Loucy (cell line): ENCODE measurements at regions not wholly inside any gene's neighbourhood (a gene's known extent, or its start where the extent isn't known, plus 50 kb on each side); places are given as distances from the start of the nearest gene placed in this dataset.

ENCODE experiments used
- H2AFZ ChIP-seq: fragments of 200-600 bp; sonication (generic); 2 replicates; pipeline ENCODE4 v1.6.0; 2016; ENCODE audit warnings: antibody characterized with exemption, mild to moderate bottlenecking, low read length, moderate library complexity
- H3F3A ChIP-seq: fragments of 200-600 bp; 2 replicates; pipeline ENCODE4 v1.6.0; 2016; ENCODE audit warnings: antibody characterized with exemption, low read depth, mild to moderate bottlenecking
- H3K27me3 ChIP-seq: fragments of 200-600 bp; sonication (generic); 2 replicates; pipeline ENCODE4 v1.6.1; 2014; ENCODE audit warnings: low read length, mild to moderate bottlenecking; ENCODE audit not compliant: insufficient read depth, poor library complexity, severe bottlenecking
- H3K36me3 ChIP-seq: fragments of 200-600 bp; sonication (generic); 2 replicates; pipeline ENCODE4 v1.6.1; 2016; ENCODE audit warnings: low read length; ENCODE audit not compliant: insufficient read depth
- H3K4me1 ChIP-seq: fragments of 200-600 bp; sonication (generic); 2 replicates; pipeline ENCODE4 v1.5.1; 2014; ENCODE audit warnings: low read length, mild to moderate bottlenecking; ENCODE audit not compliant: insufficient read depth, poor library complexity, severe bottlenecking
- H3K4me2 ChIP-seq: fragments of 200-600 bp; sonication (generic); 2 replicates; pipeline ENCODE4 v1.6.0; 2014; ENCODE audit warnings: antibody characterized with exemption, low read length, low read depth, mild to moderate bottlenecking; ENCODE audit not compliant: poor library complexity, severe bottlenecking
- H3K4me3 ChIP-seq: fragments of 200-600 bp; sonication (generic); 2 replicates; pipeline ENCODE4 v1.5.1; 2014; ENCODE audit warnings: low read length, mild to moderate bottlenecking, mixed read lengths; ENCODE audit not compliant: poor library complexity, severe bottlenecking
- H3K79me2 ChIP-seq: fragments of 200-600 bp; sonication (generic); 2 replicates; pipeline ENCODE4 v1.6.1; 2014; ENCODE audit warnings: low read length; ENCODE audit not compliant: insufficient read depth
- H3K9ac ChIP-seq: fragments of 200-600 bp; sonication (generic); 2 replicates; pipeline ENCODE4 v1.6.0; 2014; ENCODE audit warnings: mild to moderate bottlenecking, low read depth, low read length, moderate library complexity; ENCODE audit not compliant: poor library complexity, severe bottlenecking
- H3K9me2 ChIP-seq: fragments of 200-600 bp; sonication (generic); replicated peaks from 2 replicates; pipeline ENCODE4 v1.6.1; 2016; ENCODE audit warnings: low read depth, low read length, mixed read lengths
- H3K9me3 ChIP-seq: fragments of 200-600 bp; sonication (generic); 2 replicates; pipeline ENCODE4 v1.6.1; 2014; ENCODE audit warnings: mild to moderate bottlenecking, antibody characterized with exemption, low read length, low read depth; ENCODE audit not compliant: insufficient read depth
- H4K20me1 ChIP-seq: fragments of 200-600 bp; sonication (generic); 2 replicates; pipeline ENCODE4 v1.6.0; 2014; ENCODE audit warnings: antibody characterized with exemption, low read length, mild to moderate bottlenecking; ENCODE audit not compliant: insufficient read depth, poor library complexity, severe bottlenecking
- EZH2phosphoT487 ChIP-seq: fragments of 200-600 bp; IDR thresholded peaks from 2 replicates; pipeline ENCODE4 v1.6.1; 2018; ENCODE audit warnings: antibody characterized with exemption, mild to moderate bottlenecking, moderate library complexity, borderline replicate concordance
- TF ChIP-seq, protein P1 (sequence below): fragments of 200-600 bp; sonication (generic); conservative IDR thresholded peaks from 2 replicates; pipeline ENCODE4 v1.5.1; 2014; ENCODE audit warnings: mild to moderate bottlenecking, antibody characterized with exemption, low read length

- Histone ChIP-seq H3K27me3 (no peaks in the 10 kb centered on the region), H3F3A (no peaks in the 10 kb centered on the region), H3K9ac (no peak overlapping the region), H3K9me2 (no peaks in the 10 kb centered on the region), H3K4me2 (no peak overlapping the region), H3K4me3 (no peak overlapping the region), H2AFZ (no peak overlapping the region), H3K9me3 (no peaks in the 10 kb centered on the region), H3K79me2 (no peaks in the 10 kb centered on the region), H4K20me1 (no peaks in the 10 kb centered on the region), H3K4me1 (no peaks in the 10 kb centered on the region), H3K36me3 (no peaks in the 10 kb centered on the region)
- TF ChIP-seq, protein P1, sequence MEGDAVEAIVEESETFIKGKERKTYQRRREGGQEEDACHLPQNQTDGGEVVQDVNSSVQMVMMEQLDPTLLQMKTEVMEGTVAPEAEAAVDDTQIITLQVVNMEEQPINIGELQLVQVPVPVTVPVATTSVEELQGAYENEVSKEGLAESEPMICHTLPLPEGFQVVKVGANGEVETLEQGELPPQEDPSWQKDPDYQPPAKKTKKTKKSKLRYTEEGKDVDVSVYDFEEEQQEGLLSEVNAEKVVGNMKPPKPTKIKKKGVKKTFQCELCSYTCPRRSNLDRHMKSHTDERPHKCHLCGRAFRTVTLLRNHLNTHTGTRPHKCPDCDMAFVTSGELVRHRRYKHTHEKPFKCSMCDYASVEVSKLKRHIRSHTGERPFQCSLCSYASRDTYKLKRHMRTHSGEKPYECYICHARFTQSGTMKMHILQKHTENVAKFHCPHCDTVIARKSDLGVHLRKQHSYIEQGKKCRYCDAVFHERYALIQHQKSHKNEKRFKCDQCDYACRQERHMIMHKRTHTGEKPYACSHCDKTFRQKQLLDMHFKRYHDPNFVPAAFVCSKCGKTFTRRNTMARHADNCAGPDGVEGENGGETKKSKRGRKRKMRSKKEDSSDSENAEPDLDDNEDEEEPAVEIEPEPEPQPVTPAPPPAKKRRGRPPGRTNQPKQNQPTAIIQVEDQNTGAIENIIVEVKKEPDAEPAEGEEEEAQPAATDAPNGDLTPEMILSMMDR: no peak
- no peak for TF ChIP-seq EZH2phosphoT487
Observed at GRCh38 chr21:22885079-22885478, 1886.9 kb downstream of the NCAM2 start.

DNA sequence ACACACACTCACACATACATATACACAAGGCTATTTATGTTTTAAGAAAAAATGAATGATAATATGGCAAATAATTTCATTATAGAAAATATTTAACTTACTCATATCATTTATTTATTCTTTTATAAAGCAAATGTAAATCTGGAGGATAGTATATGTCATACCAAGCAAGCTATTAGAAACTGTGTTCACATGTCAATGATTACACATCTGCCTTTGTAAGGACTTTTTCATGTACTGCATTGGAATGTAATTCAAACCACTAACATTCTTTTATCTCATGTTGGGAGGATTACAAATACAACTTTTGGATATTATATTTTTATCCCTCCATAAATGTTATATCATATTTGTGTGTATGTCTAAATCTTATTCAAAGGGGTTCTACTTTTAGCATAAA is 1887.4 kb downstream of the NCAM2 start:
- no peak overlapping the region for H2AFZ ChIP-seq
- no peaks in the 10 kb centered on the region for H3K9me3 ChIP-seq
- no peaks in the 10 kb centered on the region for H3K4me1 ChIP-seq
- TF ChIP-seq EZH2phosphoT487: no peak
- TF ChIP-seq, protein P1: no peak
- H3F3A ChIP-seq: no peaks in the 10 kb centered on the region
- H3K79me2 ChIP-seq: no peaks in the 10 kb centered on the region
- H3K9ac ChIP-seq: no peak overlapping the region
- H3K27me3 ChIP-seq: no peaks in the 10 kb centered on the region
- H3K4me3 ChIP-seq: no peak overlapping the region
- H3K36me3 ChIP-seq: no peaks in the 10 kb centered on the region
- no peak overlapping the region for H3K4me2 ChIP-seq
- no peaks in the 10 kb centered on the region for H3K9me2 ChIP-seq
- no peaks in the 10 kb centered on the region for H4K20me1 ChIP-seq

- H2AFZ ChIP-seq: no peak overlapping the region
- TF ChIP-seq, protein P1: no peak
- no peak for TF ChIP-seq EZH2phosphoT487
- no peak overlapping the region for H3K9ac ChIP-seq
- H3K4me3 ChIP-seq: no peak overlapping the region
- no peaks in the 10 kb centered on the region for H3K9me2 ChIP-seq
- no peaks in the 10 kb centered on the region for H3K4me1 ChIP-seq
- no peak overlapping the region for H3K4me2 ChIP-seq
- no peaks in the 10 kb centered on the region for H3K36me3 ChIP-seq
- H4K20me1 ChIP-seq: no peaks in the 10 kb centered on the region
- H3K27me3 ChIP-seq: no peaks in the 10 kb centered on the region
- H3F3A ChIP-seq: no peaks in the 10 kb centered on the region
- no peaks in the 10 kb centered on the region for H3K9me3 ChIP-seq
- no peaks in the 10 kb centered on the region for H3K79me2 ChIP-seq
Observed at GRCh38 chr21:22889445-22889844, 1891.2 kb downstream of the NCAM2 start.
